ENCODE measurements at regions not wholly inside any gene's neighbourhood (a gene's known extent, or its start where the extent isn't known, plus 50 kb on each side); places are given as distances from the start of the nearest gene placed in this dataset.
"Not testable (repeated sequence)": the region's sequence is repeated elsewhere in the genome, so short reads cannot be mapped to it uniquely, and the experiment has no call there.

DNA sequence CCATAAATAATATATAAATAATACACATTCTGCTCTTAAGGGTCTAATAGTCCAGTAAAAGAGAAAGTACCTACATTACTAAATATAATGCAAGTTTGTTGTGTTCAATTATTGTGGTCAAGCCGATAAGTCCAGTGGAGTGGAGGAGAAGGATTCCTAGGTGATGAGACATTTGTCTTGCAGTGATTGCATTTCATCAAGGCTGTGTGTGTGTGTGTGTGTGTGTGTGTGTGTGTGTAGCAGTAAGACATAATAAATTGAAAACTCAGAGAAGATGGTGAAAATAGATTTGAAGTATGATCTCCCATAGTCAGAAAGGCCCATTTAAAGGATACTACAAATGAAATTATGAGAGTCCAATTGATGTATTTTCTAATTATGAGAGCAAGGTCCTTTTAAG lies 192.5 kb upstream of the SEMA3C start:
- DNase-seq, result no peak
- Mint-ChIP-seq H3K9me3 (no peaks in the 10 kb centered on the region), H3K36me3 (no peaks in the 10 kb centered on the region), H3K27me3 (no peaks in the 10 kb centered on the region), H3K4me1 (no peaks in the 10 kb centered on the region), H3K4me3 (no peak overlapping the region), H3K27ac (no peak overlapping the region)
- CTCF ChIA-PET, result no interaction called here

DNA sequence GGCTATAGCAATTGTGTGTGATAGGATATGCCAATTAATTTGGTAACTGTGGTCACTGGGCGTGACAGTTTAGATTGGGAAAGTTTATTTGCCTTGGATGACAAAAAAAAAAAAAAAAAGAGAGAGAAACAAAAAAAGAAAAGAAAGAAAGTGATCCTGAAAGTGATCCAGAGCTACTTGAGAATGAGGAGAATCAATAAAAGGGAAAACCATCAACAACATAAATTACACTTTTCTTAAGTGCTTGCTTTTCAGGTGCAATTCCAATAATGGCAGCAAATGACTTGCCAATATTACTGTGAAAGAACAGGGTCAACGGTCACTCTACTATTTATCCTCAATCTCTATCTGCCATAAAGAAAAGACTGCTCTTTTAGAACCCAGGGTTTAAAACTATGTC lies 191.8 kb upstream of the SEMA3C start:
- DNase-seq, result no peak
- H3K27ac Mint-ChIP-seq, result no peak overlapping the region
- CTCF ChIA-PET, result no interaction called here
- no peaks in the 10 kb centered on the region for H3K27me3 Mint-ChIP-seq
- no peaks in the 10 kb centered on the region for H3K36me3 Mint-ChIP-seq
- no peaks in the 10 kb centered on the region for H3K4me1 Mint-ChIP-seq
- no peak overlapping the region for H3K4me3 Mint-ChIP-seq
- H3K9me3 Mint-ChIP-seq, result no peaks in the 10 kb centered on the region

DNA sequence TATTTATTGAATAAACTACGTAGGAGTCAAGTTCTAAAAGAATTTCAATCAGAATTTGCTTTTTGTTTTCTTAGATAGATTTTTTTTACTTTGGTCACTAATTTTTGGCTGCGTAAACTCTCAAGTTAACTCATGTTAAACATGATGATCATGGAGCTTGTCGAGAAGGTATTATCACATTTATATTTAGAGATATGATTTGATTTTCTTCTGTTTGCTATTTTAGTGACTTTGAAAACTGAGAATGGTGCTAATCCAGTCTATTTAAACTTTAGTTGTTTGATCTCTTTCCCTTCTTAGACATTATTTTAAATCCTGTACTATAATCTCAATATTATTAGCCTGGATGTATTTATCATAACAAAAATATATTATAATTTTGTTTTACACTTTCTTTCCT lies 179.4 kb upstream of the SEMA3C start:
- Mint-ChIP-seq H3K4me3 (no peak overlapping the region), H3K27ac (no peak overlapping the region), H3K27me3 (no peaks in the 10 kb centered on the region), H3K36me3 (no peaks in the 10 kb centered on the region), H3K9me3 (no peaks in the 10 kb centered on the region), H3K4me1 (no peaks in the 10 kb centered on the region)
- DNase-seq, result no peak
- CTCF ChIA-PET, result no interaction called here

DNA sequence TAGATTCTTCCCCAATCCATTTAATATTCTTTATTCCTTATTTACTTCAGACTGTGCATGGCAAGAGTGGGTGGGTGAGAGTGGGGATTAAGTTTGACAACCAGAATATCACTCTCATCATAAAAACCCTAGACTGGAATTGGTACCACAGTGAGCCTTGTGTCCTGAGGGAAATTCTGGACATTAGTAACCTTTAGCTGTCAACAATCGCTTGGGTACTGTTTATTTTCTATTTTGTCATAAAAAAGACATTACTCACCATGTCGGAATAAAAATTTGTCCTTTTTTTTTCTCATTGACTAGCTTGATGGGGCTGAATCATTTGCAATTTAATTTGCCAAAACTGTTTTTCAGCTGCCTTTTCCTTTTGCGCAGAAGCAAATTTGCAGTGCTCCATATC lies 176.1 kb upstream of the SEMA3C start:
- Mint-ChIP-seq H3K9me3 (peaks cover 2% of the 10 kb centered on the region), H3K4me1 (no peaks in the 10 kb centered on the region), H3K27me3 (no peaks in the 10 kb centered on the region), H3K27ac (no peak overlapping the region), H3K4me3 (no peak overlapping the region), H3K36me3 (no peaks in the 10 kb centered on the region)
- DNase-seq, result no peak
- CTCF ChIA-PET, result no interaction called here

DNA sequence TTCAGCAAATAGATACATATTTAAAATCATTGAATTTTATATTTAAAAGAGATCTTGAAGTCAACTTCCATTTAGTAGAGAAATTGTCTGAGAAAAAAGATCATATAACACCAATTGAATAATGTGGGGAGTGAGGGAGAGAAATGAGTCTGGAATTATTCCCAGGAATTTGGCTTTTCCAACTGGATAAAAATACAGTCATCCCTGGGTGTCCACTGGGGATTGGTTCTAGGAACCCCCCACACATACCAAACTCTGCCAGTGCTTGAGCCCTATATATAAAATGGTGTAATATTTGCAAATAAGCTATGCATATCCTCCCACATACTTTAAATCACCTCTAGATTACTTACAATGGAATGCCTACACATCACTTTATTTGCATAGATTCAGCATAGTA lies 162.8 kb upstream of the SEMA3C start:
- no peak for DNase-seq
- Mint-ChIP-seq H3K4me1 (no peaks in the 10 kb centered on the region), H3K4me3 (no peak overlapping the region), H3K27me3 (no peaks in the 10 kb centered on the region), H3K9me3 (peaks cover 6% of the 10 kb centered on the region), H3K27ac (no peak overlapping the region), H3K36me3 (no peaks in the 10 kb centered on the region)
- CTCF ChIA-PET, result no interaction called here

DNA sequence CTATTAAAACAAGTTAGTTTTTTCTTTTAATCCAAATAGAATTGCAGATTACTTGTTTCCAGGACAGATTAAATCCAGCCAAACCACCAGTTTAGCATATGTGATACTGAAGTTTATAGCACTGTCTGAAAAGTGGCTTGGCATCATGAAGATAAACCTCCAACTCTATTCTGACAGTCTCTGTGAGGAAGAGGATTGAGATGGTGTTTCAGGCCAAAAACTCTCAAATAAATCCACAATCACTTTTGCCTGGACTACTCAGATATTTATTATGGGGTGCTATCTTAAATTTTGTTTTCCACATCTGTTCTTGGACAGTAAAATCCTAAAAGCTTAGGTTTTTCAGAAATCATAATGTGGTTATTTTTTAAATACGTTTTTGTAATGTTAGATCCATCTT lies 161.7 kb upstream of the SEMA3C start:
- Mint-ChIP-seq H3K9me3 (peaks cover 3% of the 10 kb centered on the region), H3K4me3 (no peak overlapping the region), H3K36me3 (no peaks in the 10 kb centered on the region), H3K27me3 (no peaks in the 10 kb centered on the region), H3K27ac (no peak overlapping the region), H3K4me1 (no peaks in the 10 kb centered on the region)
- CTCF ChIA-PET, result no interaction called here
- DNase-seq, result no peak

DNA sequence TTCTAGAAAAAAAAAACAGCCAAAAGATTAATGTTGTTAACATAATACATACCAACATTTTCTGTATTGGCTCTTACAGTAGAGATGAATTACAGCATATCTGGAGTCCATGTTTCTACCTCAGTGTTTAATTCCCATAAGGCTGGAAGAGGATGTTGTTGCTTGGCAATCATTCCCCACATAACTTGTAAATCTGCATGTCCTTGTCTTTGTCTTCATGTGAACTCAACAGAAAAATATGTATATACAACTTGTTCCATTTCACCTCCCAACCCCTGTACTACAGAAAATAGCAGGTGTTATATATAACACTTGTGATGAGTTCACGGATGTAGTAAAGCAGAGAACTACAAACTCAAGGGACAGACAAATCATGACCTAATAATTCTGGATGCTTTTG lies 160.9 kb upstream of the SEMA3C start:
- CTCF ChIA-PET, result no interaction called here
- H3K9me3 Mint-ChIP-seq, result peaks cover 3% of the 10 kb centered on the region
- no peaks in the 10 kb centered on the region for H3K27me3 Mint-ChIP-seq
- DNase-seq, result no peak
- no peak overlapping the region for H3K27ac Mint-ChIP-seq
- H3K36me3 Mint-ChIP-seq, result no peaks in the 10 kb centered on the region
- no peaks in the 10 kb centered on the region for H3K4me1 Mint-ChIP-seq
- no peak overlapping the region for H3K4me3 Mint-ChIP-seq

DNA sequence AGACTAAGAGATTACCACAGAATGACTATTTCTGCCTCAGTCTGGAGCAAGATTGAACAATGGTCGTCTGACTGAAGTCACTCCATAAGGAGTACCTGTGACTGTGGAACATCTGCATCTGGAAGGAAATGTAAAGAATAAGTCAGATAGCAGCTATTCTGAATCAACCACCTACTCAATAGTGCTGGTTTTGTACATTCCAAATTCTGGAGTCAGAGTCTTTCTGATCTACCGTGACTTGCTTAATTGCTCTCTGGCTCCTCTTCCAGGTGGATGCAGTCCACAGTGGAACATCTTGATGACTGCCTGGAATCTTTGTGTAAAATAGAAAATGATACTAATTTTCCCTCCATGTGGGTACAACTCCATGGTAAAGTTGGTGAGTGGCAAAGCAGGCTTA lies 156.3 kb upstream of the SEMA3C start:
- no peak for DNase-seq
- H3K27me3 Mint-ChIP-seq, result no peaks in the 10 kb centered on the region
- H3K4me1 Mint-ChIP-seq, result no peaks in the 10 kb centered on the region
- CTCF ChIA-PET, result no interaction called here
- H3K4me3 Mint-ChIP-seq, result no peak overlapping the region
- H3K9me3 Mint-ChIP-seq, result peaks cover 13% of the 10 kb centered on the region
- no peak overlapping the region for H3K27ac Mint-ChIP-seq
- no peaks in the 10 kb centered on the region for H3K36me3 Mint-ChIP-seq

DNA sequence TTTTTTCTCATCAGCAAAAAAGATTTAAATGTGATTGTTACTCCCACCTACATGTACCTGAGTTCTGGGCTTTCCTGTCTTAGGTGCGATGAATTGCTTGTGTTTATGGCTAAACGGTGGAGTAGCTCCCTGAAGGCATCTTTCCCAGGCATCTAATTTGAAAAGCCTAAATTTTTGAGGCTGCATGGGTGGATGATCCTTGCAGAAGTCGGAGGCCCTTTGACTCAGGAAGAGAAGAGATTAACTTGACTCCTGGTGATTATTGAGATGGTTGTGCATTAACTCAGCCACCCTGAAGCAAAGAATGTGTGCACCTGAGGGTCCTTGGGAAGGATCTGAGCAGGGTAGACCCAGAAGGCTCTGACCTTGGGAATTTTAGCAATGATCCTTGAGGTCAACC lies 155.6 kb upstream of the SEMA3C start:
- H3K4me3 Mint-ChIP-seq, result no peak overlapping the region
- CTCF ChIA-PET, result no interaction called here
- no peak for DNase-seq
- no peaks in the 10 kb centered on the region for H3K27me3 Mint-ChIP-seq
- H3K36me3 Mint-ChIP-seq, result no peaks in the 10 kb centered on the region
- no peak overlapping the region for H3K27ac Mint-ChIP-seq
- no peaks in the 10 kb centered on the region for H3K4me1 Mint-ChIP-seq
- peaks cover 14% of the 10 kb centered on the region for H3K9me3 Mint-ChIP-seq

DNA sequence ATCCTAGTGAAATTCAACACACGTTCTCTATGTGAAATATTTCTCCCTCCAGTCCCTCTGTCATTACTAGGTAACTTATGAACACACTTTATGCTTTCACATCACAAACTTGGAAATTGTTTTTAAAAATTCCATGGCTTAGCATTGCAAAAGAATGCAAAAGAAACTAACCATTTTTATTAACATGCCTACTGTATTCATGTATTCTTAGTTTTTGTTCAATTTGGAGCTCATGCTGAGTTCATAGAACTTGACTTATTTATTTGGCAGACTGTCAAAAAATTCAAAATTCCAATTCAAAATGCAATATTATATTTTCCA lies 155.0 kb upstream of the SEMA3C start:
- DNase-seq, result no peak
- no peak overlapping the region for H3K27ac Mint-ChIP-seq
- H3K27me3 Mint-ChIP-seq, result no peaks in the 10 kb centered on the region
- no peaks in the 10 kb centered on the region for H3K4me1 Mint-ChIP-seq
- H3K9me3 Mint-ChIP-seq, result peaks cover 14% of the 10 kb centered on the region
- CTCF ChIA-PET, result no interaction called here
- H3K4me3 Mint-ChIP-seq, result no peak overlapping the region
- H3K36me3 Mint-ChIP-seq, result no peaks in the 10 kb centered on the region

DNA sequence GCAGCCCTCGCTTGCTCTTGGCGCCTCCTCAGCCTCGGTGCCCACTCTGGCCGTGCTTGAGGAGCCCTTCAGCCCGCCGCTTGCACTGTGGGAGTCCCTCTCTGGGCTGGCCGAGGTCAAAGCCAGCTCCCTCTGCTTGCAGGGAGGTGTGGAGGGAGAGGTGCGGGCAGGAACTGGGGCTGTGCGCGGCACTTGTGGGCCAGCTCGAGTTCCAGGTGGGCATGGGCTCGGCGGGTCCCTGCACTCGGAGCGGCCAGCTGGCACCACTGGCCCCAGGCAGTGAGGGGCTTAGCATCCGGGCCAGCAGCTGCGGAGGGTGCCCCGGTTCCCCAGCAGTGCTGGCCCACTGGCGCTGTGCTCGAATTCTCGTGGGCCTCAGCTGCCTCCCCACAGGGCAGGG lies 152.1 kb upstream of the SEMA3C start:
- no peak overlapping the region for H3K4me3 Mint-ChIP-seq
- CTCF ChIA-PET, result no interaction called here
- no peaks in the 10 kb centered on the region for H3K27me3 Mint-ChIP-seq
- H3K27ac Mint-ChIP-seq, result no peak overlapping the region
- H3K9me3 Mint-ChIP-seq, result peaks cover 10% of the 10 kb centered on the region
- H3K4me1 Mint-ChIP-seq, result no peaks in the 10 kb centered on the region
- no peak for DNase-seq
- H3K36me3 Mint-ChIP-seq, result no peaks in the 10 kb centered on the region

DNA sequence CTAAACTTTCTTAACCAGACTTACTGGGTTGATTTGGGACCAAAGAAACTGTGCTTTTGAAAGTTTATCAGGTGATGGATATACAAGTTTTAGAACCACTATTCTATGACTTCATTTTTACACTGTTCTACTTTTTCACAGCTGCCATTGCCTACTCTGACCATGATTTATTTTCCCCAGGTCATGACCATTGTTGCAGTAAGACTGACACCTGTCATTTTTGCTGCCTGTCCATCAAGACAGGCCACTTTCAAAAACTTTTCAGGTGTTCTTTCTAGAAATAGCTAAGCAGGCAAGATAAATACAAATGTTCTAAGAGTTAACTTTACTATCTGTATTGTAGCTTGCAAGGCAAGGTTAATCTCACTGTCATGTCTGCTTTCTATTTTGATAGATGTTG lies 147.9 kb upstream of the SEMA3C start:
- no peak for DNase-seq
- CTCF ChIA-PET, result no interaction called here
- H3K4me1 Mint-ChIP-seq, result no peaks in the 10 kb centered on the region
- peaks cover 3% of the 10 kb centered on the region for H3K9me3 Mint-ChIP-seq
- H3K27ac Mint-ChIP-seq, result no peak overlapping the region
- H3K27me3 Mint-ChIP-seq, result no peaks in the 10 kb centered on the region
- no peaks in the 10 kb centered on the region for H3K36me3 Mint-ChIP-seq
- H3K4me3 Mint-ChIP-seq, result no peak overlapping the region

DNA sequence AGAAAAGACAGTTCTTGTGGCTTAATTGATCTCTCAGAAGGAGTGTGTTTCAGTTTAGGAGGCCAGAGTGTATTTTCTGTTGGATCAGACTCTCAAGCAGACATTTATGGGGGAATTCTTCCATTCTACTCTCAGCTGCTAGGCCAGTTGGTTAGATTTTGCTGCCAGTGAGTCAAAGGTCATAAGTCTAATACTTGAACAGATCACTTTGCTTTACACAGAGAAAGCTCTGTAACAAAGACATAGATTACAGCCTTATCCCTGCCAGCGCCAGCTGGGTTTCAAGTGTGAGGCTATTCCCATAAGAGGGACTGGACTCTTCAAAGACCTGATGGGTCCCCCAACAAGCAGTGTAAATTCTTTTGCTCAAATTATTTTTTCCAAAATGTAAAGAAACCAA lies 145.6 kb upstream of the SEMA3C start:
- H3K27ac Mint-ChIP-seq, result no peak overlapping the region

DNA sequence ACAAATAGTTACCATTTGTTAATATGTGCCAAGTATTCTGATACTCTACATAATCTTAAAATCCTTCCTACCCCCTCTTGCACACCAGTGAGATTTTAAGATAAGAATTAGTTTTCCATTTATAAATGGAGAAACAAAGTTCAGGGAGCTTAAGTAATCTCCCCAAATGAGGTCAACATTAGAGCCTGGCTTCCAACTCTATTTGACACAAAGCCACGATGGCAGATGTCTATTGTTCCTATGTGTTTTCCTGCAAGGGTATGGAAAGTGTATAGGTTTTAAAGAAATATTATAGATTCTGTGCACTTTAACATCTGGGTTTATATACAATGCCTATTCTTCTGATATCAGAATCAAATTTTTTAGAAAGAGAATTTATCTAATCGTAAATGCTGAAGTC lies 143.9 kb upstream of the SEMA3C start:
- no peaks in the 10 kb centered on the region for H3K36me3 Mint-ChIP-seq
- no peak overlapping the region for H3K27ac Mint-ChIP-seq
- H3K4me1 Mint-ChIP-seq, result no peaks in the 10 kb centered on the region
- no peaks in the 10 kb centered on the region for H3K9me3 Mint-ChIP-seq
- CTCF ChIA-PET, result no interaction called here
- no peak overlapping the region for H3K4me3 Mint-ChIP-seq
- H3K27me3 Mint-ChIP-seq, result no peaks in the 10 kb centered on the region
- DNase-seq, result no peak

More for the DNA sequence above, 145.6 kb upstream of the SEMA3C start:
- no peaks in the 10 kb centered on the region for H3K27me3 Mint-ChIP-seq
- no peaks in the 10 kb centered on the region for H3K9me3 Mint-ChIP-seq
- DNase-seq, result no peak
- CTCF ChIA-PET, result no interaction called here
- no peaks in the 10 kb centered on the region for H3K4me1 Mint-ChIP-seq
- no peak overlapping the region for H3K4me3 Mint-ChIP-seq
- no peaks in the 10 kb centered on the region for H3K36me3 Mint-ChIP-seq

DNA sequence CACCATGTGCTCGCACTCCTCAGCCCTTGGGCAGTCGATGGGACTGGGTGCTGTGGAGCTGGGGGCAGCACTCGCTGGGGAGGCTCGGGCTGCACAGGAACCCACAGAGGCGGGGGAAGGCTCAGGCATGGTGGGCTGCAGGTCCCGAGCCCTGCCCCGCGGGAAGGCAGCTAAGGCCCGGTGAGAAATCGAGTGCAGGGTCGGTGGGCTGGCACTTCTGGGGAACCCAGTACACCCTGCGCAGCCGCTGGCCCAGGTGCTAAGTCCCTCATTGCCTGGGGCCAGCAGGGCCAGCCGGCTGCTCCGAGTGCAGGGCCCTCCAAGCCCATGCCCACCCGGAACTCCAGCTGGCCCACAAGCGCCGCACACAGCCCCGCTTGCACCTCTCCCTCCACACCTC lies 138.6 kb upstream of the SEMA3C start:
- H3K27me3 Mint-ChIP-seq, H3K4me3 Mint-ChIP-seq, CTCF ChIA-PET, H3K36me3 Mint-ChIP-seq, DNase-seq, H3K4me1 Mint-ChIP-seq, H3K27ac Mint-ChIP-seq, H3K9me3 Mint-ChIP-seq: not testable (repeated sequence)

DNA sequence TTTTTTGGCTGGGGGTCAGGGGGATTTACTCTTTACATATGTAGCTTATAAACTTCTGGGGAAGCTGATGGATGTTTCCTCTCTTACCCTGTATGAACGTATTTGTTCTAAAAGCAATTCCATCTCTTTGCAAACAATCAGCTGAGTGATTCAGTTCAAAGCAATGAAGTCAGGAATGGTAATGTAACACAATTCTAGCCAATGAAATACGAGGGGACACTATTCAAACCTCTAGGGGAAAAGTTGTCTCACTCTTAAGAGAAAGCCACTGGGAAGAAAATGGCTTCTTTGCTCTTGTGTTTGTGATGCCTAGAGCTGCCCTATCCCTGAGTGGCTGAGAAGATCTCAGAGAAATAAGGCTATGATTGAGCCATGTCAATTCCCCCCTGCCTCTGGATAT lies 134.8 kb upstream of the SEMA3C start:
- H3K36me3 Mint-ChIP-seq, result no peaks in the 10 kb centered on the region
- H3K27me3 Mint-ChIP-seq, result no peaks in the 10 kb centered on the region
- H3K4me1 Mint-ChIP-seq, result no peaks in the 10 kb centered on the region

More for the DNA sequence above, 134.8 kb upstream of the SEMA3C start:
- no peak overlapping the region for H3K27ac Mint-ChIP-seq
- CTCF ChIA-PET, result no interaction called here
- peaks cover 21% of the 10 kb centered on the region for H3K9me3 Mint-ChIP-seq
- H3K4me3 Mint-ChIP-seq, result no peak overlapping the region
- DNase-seq, result no peak
